HG03571 (cell line): ENCODE measurements at regions not wholly inside any gene's neighbourhood (a gene's known extent, or its start where the extent isn't known, plus 50 kb on each side); places are given as distances from the start of the nearest gene placed in this dataset.

Experiments used
- ATAC-seq: cut with Tn5 transposase; IDR thresholded peaks from one replicate; pipeline ENCODE4 v1.9.1; 2021; ENCODE audit not compliant: unreplicated experiment

- no peak for ATAC-seq
Measured at GRCh38 chr2:129299756-129300155, 679.7 kb upstream of the RAB6C start.

- ATAC-seq: no peak
Measured at GRCh38 chr2:129300456-129300855, 679.0 kb upstream of the RAB6C start.

GRCh38 chr2:129301431-129301913 is 678.0 kb upstream of the RAB6C start:
- ATAC-seq: no peak

GRCh38 chr2:129302106-129302505 is 677.4 kb upstream of the RAB6C start:
- ATAC-seq: no peak

GRCh38 chr2:129302561-129303183 is 676.8 kb upstream of the RAB6C start:
- no peak for ATAC-seq

DNA sequence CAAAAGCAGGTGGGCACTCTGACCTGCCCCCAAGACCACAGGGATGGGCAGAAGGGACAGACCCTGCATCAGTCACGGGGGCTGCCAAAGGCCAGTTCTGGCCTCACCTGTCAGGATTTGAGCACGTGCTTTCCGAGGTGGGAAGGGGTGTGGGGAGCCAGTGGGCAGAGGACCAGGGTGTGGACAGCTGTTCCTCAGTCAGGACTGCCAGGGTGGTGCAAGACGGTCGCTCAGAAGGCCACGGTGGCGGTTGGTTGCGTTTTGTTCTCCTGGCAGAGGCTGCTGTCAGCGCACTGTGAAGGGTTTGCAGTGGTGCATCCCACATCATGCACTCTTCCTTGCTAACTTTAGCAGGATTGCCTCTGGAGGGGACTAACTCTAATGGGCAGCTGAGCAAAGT is 665.3 kb upstream of the RAB6C start:
- ATAC-seq: no peak

GRCh38 chr2:129318581-129319421 is 660.7 kb upstream of the RAB6C start:
- ATAC-seq: no peak

- no peak for ATAC-seq
Measured at GRCh38 chr2:129319422-129319717, 660.1 kb upstream of the RAB6C start.

DNA sequence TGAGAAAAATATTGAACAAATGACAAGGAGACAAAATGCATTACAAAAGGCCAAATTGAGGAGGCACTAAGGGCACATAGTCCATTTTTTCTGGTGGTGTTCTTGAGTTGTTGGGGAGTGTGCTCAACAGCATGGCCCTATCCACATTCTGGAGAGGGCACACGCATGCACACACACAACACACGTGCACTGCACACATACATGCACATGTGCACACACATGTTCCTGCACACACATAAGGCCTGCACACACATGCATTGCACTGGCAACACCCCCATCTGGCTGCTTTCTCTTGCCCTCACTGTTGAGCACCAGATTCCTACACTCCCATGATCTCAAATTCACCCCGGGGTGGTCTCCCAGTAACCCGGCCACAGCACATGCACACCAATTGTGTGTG is 659.2 kb upstream of the RAB6C start:
- no peak for ATAC-seq

DNA sequence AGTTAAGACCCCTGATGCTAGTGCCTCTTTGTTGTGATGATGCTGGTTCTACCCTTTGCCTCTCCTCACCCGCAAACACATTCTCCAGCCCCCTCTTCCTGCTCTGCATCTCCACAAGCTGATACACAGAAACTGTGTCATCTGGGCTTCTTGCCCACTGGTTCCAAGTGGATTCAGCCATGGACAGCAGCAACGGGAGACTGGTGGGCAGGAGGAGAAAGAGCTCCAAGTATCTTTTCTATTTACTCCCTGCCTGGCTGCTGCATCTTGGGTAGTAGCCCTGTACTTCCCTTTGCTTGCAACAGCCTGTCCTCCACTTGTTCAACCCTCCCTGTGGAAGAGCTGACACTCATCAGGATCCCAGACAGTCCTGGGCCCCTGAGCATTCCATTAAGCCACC is 655.1 kb upstream of the RAB6C start:
- ATAC-seq: no peak

DNA sequence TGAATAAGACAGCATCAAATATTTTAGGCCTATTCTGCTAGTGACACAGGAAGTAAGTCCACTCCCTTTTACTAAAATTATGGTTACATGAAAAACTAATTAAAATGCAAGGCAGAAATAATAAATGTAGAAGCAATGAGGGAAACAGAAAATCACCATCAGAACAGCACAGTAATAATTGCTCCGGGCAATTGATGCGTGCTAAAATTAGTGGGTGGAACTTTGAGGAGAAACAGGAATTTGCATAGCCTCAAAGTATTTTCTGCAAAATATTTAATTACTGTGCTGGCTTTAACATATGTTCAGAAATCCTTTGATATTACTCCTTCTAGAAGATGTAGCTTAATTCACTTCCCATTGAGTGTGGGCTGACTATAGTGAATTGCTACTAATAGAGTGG is 654.3 kb upstream of the RAB6C start:
- no peak for ATAC-seq

DNA sequence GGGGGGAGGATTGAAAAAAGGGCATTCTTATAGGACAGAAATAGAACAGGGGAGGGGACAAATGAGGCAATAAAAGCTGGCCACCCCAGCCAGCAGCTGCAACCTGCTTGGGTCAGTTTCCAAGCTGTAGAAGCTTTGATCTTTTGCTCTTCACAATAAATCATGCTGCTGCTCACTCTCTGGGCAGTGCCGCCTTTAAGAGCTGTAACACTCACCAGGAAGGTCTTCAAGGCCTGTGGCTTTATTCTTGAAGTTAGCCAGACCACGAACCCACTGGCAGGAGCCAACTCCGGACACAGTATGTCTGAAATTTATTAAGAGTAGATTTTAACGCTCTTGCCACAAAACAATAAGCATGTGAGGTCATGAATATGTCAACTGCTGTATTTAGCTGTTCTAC is 649.9 kb upstream of the RAB6C start:
- no peak for ATAC-seq

DNA sequence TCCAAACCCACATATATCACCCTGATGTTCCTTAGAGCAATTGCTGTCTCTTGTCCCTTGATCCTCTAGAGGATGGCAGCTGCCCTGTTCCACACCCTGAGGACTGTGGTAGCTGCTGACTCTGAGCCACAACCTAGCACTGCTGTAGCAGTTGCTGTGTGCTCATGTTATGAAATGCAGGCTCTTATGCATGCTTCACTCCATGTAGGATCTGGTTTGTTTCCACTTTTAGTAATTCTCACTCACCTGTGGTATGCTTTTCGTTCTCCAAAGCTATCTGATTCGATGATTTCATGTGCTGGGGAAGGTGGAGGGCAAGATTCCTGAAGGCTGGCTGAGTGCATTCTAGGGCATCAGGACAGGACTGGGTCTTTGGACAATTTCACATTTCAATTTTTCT is 649.0 kb upstream of the RAB6C start:
- no peak for ATAC-seq

DNA sequence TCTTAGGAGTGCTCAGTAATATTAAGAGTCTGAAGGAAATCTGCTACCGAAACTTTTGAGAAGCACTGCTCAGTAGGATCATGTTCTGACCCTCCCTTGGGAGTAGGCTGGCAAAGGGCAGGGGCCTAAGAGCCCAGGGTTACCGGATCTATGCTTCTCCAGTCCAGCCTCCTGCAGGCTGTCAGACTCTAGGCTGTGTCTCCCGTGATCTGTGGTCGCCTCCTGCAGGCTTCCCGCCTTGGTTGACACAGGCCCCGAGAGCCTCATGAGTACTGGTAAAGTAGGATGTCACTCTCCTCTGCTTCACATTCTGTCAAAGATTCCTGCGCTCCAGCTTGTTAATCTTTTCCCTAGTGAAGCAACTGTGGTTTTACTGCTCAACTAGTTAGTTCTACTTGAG is 647.8 kb upstream of the RAB6C start:
- ATAC-seq: no peak

DNA sequence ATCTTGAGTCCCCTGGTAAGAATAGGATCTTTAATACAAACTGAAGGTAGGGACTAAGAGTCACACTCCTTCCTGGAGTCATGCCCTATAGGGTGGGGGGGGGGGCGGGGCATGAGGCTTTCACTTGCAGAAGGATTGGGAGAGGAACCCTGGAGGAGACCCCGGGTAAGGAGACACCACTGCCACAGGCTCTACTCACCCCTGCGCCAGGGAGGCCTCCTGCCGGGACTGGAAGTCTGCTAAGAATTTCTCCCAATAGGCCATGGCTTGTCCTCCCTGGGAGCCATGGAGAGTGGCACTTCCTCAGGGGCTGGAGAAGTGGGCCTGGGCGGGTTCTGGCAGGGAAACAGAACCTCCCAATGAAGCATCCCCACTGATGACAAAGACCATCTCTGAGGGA is 645.3 kb upstream of the RAB6C start:
- ATAC-seq: no peak

DNA sequence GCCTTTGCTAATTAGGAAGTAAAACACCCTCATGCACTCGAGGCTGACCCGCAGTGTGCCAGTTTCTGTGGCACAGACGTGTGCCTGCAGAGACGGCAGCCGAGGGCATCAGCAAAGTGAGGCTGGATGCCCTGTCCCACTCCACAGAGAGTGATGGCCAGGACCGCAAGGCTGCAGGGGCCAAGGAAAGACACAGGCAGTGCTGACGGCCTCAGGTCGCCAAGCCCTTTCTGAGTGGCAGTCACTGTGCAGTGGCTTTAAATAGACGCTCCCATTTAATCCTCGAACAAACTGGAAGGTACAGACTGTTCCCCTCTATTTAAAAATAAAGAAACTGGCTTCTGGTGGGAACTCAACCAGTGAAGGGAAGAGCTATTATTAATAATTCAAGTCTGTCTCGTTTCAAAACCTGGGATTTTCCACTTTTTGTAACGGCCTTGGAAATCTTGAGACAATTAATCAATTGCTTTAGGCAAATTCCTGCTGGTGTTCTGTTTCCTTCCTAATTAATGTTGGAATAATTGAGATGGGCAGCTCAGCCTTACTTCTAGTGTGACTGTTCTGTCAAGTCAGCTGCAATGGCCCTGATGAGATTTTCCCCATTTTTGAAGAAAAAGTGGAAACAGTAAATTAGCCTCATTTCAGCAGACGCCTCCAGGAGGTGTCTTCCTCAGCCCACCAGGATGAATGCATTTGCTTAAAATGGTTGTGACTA is 644.6 kb upstream of the RAB6C start:
- ATAC-seq: no peak

DNA sequence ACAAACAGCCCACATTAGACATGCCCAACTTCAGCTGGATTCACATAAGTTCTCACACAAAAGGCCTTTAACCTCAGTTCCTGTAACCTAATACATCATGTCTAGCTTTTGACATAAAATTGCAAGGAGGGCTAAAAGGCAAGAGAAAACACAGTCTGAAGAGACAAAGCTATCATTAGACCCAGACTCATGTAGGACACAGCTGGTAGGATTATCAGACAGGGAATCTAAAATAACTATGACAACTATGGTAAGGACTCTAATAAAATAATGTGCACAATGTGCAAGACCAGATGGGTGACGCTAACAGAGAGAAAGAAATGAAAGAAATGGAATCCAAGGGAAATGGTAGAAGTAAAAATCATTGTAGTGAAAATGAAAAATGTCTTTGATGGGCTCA is 643.2 kb upstream of the RAB6C start:
- no peak for ATAC-seq

DNA sequence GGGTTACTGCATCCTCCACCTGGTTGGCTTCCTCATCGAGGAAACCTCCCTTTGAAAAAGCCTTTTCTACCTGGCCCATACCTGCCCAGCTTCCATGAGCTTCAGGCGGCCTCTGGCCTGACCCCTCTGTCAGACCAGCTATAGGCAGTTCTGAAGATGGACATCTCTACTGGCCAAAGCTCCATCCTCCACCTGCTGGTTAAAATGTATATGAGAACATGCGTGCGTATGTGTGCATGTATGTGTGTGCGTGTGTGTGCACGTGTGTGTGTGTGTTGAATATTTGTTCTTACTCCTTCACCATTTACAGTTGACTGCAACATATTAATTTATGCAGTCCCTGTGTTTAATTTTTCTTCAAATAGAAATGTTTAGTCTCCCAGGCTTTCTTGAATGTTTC is 642.4 kb upstream of the RAB6C start:
- ATAC-seq: no peak

- ATAC-seq: no peak
Measured at GRCh38 chr2:129345540-129345939, 633.9 kb upstream of the RAB6C start.

DNA sequence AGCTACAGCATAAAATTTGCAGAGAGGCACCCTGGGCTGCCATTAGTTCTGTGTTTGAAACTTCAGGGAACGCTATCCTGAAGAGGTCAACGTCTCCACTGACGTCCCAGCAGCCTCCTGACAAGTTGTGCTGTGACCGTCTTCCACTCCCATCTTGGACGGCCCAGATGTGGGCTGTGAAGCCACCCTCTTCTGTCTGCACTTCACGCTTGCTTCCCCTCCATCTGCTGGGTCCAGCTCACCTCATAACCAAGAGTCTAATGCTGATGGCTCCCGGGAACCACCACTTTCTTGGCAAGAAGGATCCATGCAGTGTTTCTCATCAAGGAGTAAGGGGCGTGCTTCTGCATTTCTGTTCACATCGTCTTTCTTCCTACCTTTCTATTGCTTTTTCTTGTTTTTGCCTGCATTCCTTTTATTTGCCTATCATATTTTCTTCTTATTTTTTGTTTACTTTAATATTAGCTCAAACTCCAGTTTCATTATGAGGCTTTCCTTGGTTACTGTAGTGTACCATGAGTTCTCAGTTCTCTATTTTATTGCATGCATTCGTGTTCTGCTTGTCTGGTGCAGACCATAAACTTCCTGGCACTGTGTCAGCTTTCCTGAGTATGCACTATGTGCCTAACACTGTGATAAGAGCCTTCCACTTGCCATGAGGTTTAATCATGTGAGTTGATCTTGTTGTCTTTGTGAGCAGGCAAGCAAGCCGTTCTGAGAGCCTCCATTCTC is 631.8 kb upstream of the RAB6C start:
- peak; percentile 99 for ATAC-seq

DNA sequence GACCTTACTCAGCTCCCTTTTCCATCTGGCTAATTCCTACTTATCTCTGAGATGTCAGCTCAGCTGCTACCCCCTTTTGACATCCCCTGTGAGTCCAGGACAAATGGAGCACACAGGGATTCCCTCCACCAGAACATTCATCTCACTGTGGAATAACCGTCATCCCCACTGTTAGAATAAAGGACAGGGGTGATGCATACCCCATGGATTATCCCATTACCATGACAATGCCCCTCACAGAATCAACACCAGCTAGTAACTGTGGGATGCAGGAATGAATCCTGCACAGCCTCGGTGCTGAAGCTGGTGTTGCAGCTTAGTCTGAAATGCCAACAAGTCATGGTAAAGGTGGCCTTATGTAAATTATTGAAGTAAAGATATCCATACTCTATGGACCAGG is 624.8 kb upstream of the RAB6C start:
- ATAC-seq: no peak

- no peak for ATAC-seq
Measured at GRCh38 chr2:129361688-129362087, 617.8 kb upstream of the RAB6C start.
